Liver (tissue), 8 donors: ENCODE measurements at regions not wholly inside any gene's neighbourhood (a gene's known extent, or its start where the extent isn't known, plus 50 kb on each side); places are given as distances from the start of the nearest gene placed in this dataset.

Source experiments
- DNase-seq: peaks from one replicate; pipeline ENCODE4 v3.0.0-alpha.2; 2017; ENCODE audit warnings: low spot score
- H3K27ac ChIP-seq, 2 donors: one replicate each; pipeline ENCODE4 v1.7.0; 2013; ENCODE audit warnings: inconsistent platforms in 2 of 2, low read length in 2 of 2, control low read depth in 1 of 2, low read depth in 1 of 2, mild to moderate bottlenecking in 1 of 2
- H3K27me3 ChIP-seq, 4 donors: one replicate each; pipeline versions ENCODE4 v1.6.1 to v1.7.0; 2013; ENCODE audit warnings: low read length in 3 of 4, inconsistent platforms in 1 of 4, mild to moderate bottlenecking in 1 of 4, moderate library complexity in 1 of 4; ENCODE audit not compliant: control insufficient read depth in 4 of 4, insufficient read depth in 4 of 4
- H3K36me3 ChIP-seq, 4 donors: one replicate each; pipeline versions ENCODE4 v1.6.1 to v1.7.0; 2013; ENCODE audit warnings: low read length in 3 of 4, mild to moderate bottlenecking in 3 of 4, low read depth in 1 of 4, moderate library complexity in 1 of 4; ENCODE audit not compliant: control insufficient read depth in 4 of 4, insufficient read depth in 3 of 4
- H3K4me1 ChIP-seq, 4 donors: one replicate each; pipeline versions ENCODE4 v1.6.1 to v1.7.0; 2013; ENCODE audit warnings: low read length in 3 of 4, mild to moderate bottlenecking in 3 of 4, moderate library complexity in 1 of 4; ENCODE audit not compliant: control insufficient read depth in 4 of 4, insufficient read depth in 4 of 4
- H3K4me3 ChIP-seq, 3 donors: one replicate each; pipeline versions ENCODE4 v1.6.1 to v1.7.0; 2013; ENCODE audit warnings: low read length in 3 of 3, control low read depth in 1 of 3, low read depth in 1 of 3, mild to moderate bottlenecking in 1 of 3
- H3K9ac ChIP-seq, 2 donors: one replicate each; pipeline ENCODE4 v1.7.0; 2013; ENCODE audit warnings: low read length in 2 of 2, mild to moderate bottlenecking in 2 of 2, moderate library complexity in 2 of 2, control low read depth in 1 of 2, low read depth in 1 of 2
- H3K9me3 ChIP-seq, 4 donors: one replicate each; pipeline versions ENCODE4 v1.6.1 to v1.7.0; 2013; ENCODE audit warnings: low read length in 3 of 4; ENCODE audit not compliant: control insufficient read depth in 4 of 4
- EGR1 ChIP-seq, 2 donors: IDR thresholded peaks; 2 replicates each; pipeline ENCODE4 v1.6.1; 2016 to 2018; ENCODE audit warnings: antibody characterized with exemption in 2 of 2, low read depth in 2 of 2
- FOXA1 ChIP-seq: IDR thresholded peaks from 2 replicates; pipeline ENCODE4 v1.6.1; 2016; ENCODE audit warnings: antibody characterized with exemption
- FOXA2 ChIP-seq: IDR thresholded peaks from 2 replicates; pipeline ENCODE4 v1.6.1; 2016; ENCODE audit warnings: antibody characterized with exemption
- GABPA ChIP-seq, 2 donors: IDR thresholded peaks in 1 of 2; conservative IDR thresholded peaks in 1 of 2; 2 replicates each; pipeline ENCODE4 v1.6.1; 2016; ENCODE audit warnings: antibody characterized with exemption in 2 of 2, mild to moderate bottlenecking in 1 of 2, moderate library complexity in 1 of 2
- HNF4A ChIP-seq, 2 donors: conservative IDR thresholded peaks; 2 replicates each; pipeline ENCODE4 v1.6.1; 2016; ENCODE audit warnings: antibody characterized with exemption in 2 of 2, mild to moderate bottlenecking in 2 of 2
- NR2F2 ChIP-seq: IDR thresholded peaks from 2 replicates; pipeline ENCODE4 v1.6.1; 2016; ENCODE audit warnings: antibody characterized with exemption
- RAD21 ChIP-seq, 2 donors: IDR thresholded peaks; 2 replicates each; pipeline ENCODE4 v1.6.1; 2016; ENCODE audit warnings: antibody characterized with exemption in 2 of 2, mild to moderate bottlenecking in 2 of 2
- RXRA ChIP-seq, 2 donors: IDR thresholded peaks; 2 replicates each; pipeline ENCODE4 v1.6.1; 2017 to 2018; ENCODE audit warnings: antibody characterized with exemption in 2 of 2, mild to moderate bottlenecking in 1 of 2
- SP1 ChIP-seq: IDR thresholded peaks from 2 replicates; pipeline ENCODE4 v1.6.1; 2018; ENCODE audit warnings: antibody characterized with exemption, mild to moderate bottlenecking
- TAF1 ChIP-seq: conservative IDR thresholded peaks from 2 replicates; pipeline ENCODE4 v1.6.1; 2016; ENCODE audit warnings: antibody characterized with exemption, mild to moderate bottlenecking
- YY1 ChIP-seq: IDR thresholded peaks from 2 replicates; pipeline ENCODE4 v1.6.1; 2016; ENCODE audit warnings: antibody characterized with exemption, mild to moderate bottlenecking
- ZBTB33 ChIP-seq: IDR thresholded peaks from 2 replicates; pipeline ENCODE4 v1.6.1; 2016; ENCODE audit warnings: antibody characterized with exemption
- WGBS: extraction: QIAGEN DNeasy Blood & Tissue Kit; methylation state at CpG from one replicate; pipeline ENCODE4 v1.1.7; 2013; 5-methylcytosine and 5-hydroxymethylcytosine counted together
- TF ChIP-seq, protein P1 (sequence below): IDR thresholded peaks from 2 replicates; pipeline ENCODE4 v1.6.1; 2016; ENCODE audit warnings: antibody characterized with exemption, mild to moderate bottlenecking
- TF ChIP-seq, protein P2 (sequence below): IDR thresholded peaks from 2 replicates; pipeline ENCODE4 v1.6.1; 2016; ENCODE audit warnings: antibody characterized with exemption
- TF ChIP-seq, protein P3 (sequence below): IDR thresholded peaks from 2 replicates; pipeline ENCODE4 v1.6.1; 2016; ENCODE audit warnings: antibody characterized with exemption
- TF ChIP-seq, protein P4 (sequence below): fragments of 150-350 bp; IDR thresholded peaks from 2 replicates; pipeline ENCODE4 v1.5.1; 2017; ENCODE audit warnings: improper control_type of control experiment, low read depth, low read length; ENCODE audit not compliant: missing input control
- donor health status: healthy.
- donor health status: healthy.
- donor health status: healthy.
- donor health status: healthy.
- donor health status: healthy.

DNA sequence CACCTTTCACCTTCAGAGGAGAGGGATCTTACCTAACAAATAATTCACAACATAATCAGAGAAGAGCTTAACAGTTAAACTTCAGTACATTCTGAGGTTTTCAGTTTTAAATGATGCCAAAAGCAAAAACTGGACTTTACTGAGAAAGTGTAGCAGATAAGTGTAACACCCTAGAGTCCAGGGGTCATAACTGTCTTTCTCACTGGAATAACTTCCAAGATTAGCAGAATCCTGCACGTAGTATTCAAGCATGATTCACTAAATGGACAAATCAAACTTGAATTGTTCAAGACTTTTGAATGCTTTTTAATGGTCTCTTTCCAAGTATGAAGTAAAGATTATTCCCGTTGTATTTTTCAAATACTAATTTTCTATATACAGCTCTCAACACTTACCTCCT, 180.1 kb upstream of the NREP start:
- H3K4me1 ChIP-seq, result no peaks in the 10 kb centered on the region
- no peaks in the 10 kb centered on the region for H3K27me3 ChIP-seq
- H3K9ac ChIP-seq, result no peak overlapping the region
- H3K4me3 ChIP-seq, result no peak overlapping the region
- H3K27ac ChIP-seq, result no peak overlapping the region
- 91% methylated on average over 2 of the region's 2 CpGs for WGBS
- H3K9me3 ChIP-seq, result peaks cover 0 to 3% (median 0%) of the 10 kb centered on the region in 4 donors
- H3K36me3 ChIP-seq, result no peaks in the 10 kb centered on the region
- no peak for DNase-seq
- no peak for TF ChIP-seq HNF4A (conservative IDR thresholded peaks at IDR 0.05)

- no peak for DNase-seq
- TF ChIP-seq TAF1 (no peak), FOXA1 (no peak), HNF4A (conservative IDR thresholded peaks at IDR 0.05) (no peak)
- TF ChIP-seq, protein P1, sequence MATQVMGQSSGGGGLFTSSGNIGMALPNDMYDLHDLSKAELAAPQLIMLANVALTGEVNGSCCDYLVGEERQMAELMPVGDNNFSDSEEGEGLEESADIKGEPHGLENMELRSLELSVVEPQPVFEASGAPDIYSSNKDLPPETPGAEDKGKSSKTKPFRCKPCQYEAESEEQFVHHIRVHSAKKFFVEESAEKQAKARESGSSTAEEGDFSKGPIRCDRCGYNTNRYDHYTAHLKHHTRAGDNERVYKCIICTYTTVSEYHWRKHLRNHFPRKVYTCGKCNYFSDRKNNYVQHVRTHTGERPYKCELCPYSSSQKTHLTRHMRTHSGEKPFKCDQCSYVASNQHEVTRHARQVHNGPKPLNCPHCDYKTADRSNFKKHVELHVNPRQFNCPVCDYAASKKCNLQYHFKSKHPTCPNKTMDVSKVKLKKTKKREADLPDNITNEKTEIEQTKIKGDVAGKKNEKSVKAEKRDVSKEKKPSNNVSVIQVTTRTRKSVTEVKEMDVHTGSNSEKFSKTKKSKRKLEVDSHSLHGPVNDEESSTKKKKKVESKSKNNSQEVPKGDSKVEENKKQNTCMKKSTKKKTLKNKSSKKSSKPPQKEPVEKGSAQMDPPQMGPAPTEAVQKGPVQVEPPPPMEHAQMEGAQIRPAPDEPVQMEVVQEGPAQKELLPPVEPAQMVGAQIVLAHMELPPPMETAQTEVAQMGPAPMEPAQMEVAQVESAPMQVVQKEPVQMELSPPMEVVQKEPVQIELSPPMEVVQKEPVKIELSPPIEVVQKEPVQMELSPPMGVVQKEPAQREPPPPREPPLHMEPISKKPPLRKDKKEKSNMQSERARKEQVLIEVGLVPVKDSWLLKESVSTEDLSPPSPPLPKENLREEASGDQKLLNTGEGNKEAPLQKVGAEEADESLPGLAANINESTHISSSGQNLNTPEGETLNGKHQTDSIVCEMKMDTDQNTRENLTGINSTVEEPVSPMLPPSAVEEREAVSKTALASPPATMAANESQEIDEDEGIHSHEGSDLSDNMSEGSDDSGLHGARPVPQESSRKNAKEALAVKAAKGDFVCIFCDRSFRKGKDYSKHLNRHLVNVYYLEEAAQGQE, result no peak
- TF ChIP-seq, protein P2, sequence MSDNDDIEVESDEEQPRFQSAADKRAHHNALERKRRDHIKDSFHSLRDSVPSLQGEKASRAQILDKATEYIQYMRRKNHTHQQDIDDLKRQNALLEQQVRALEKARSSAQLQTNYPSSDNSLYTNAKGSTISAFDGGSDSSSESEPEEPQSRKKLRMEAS, result no peak
- H3K36me3 ChIP-seq, result no peaks in the 10 kb centered on the region
- no peak overlapping the region for H3K4me3 ChIP-seq
- no peaks in the 10 kb centered on the region for H3K4me1 ChIP-seq
- H3K27ac ChIP-seq, result no peak overlapping the region
- peaks cover 0 to 3% (median 0%) of the 10 kb centered on the region in 4 donors for H3K9me3 ChIP-seq
- H3K9ac ChIP-seq, result no peak overlapping the region
- H3K27me3 ChIP-seq, result no peaks in the 10 kb centered on the region
- WGBS, result 94% methylated on average over 3 of the region's 3 CpGs
Observed at GRCh38 chr5:111935835-111936234, 178.8 kb upstream of the NREP start.

- no peaks in the 10 kb centered on the region for H3K4me1 ChIP-seq
- no peak overlapping the region for H3K9ac ChIP-seq
- DNase-seq, result no peak
- H3K36me3 ChIP-seq, result no peaks in the 10 kb centered on the region
- H3K27ac ChIP-seq, result no peak overlapping the region
- peaks cover 0 to 3% (median 0%) of the 10 kb centered on the region in 4 donors for H3K9me3 ChIP-seq
- WGBS, result 91% methylated on average over 1 of the region's 1 CpG
- TF ChIP-seq, protein P2, result no peak
- TF ChIP-seq, protein P1, result no peak
- no peak for TF ChIP-seq FOXA1
- TF ChIP-seq HNF4A (conservative IDR thresholded peaks at IDR 0.05), result no peak
- no peak for TF ChIP-seq RXRA (IDR thresholded peaks at IDR 0.05)
- TF ChIP-seq RAD21 (IDR thresholded peaks at IDR 0.05), result no peak
- TF ChIP-seq NR2F2, result no peak
- TF ChIP-seq FOXA2, result no peak
- no peak for TF ChIP-seq GABPA (IDR thresholded peaks at IDR 0.05 in 1 of 2, conservative IDR thresholded peaks at IDR 0.05 in 1 of 2)
- TF ChIP-seq, protein P3, sequence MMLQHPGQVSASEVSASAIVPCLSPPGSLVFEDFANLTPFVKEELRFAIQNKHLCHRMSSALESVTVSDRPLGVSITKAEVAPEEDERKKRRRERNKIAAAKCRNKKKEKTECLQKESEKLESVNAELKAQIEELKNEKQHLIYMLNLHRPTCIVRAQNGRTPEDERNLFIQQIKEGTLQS, result no peak
- TF ChIP-seq YY1, result no peak
- TF ChIP-seq EGR1 (IDR thresholded peaks at IDR 0.05; ENCODE audit: low read depth in 2 of 2), result no peak
- TF ChIP-seq SP1, result no peak
- TF ChIP-seq, protein P4, sequence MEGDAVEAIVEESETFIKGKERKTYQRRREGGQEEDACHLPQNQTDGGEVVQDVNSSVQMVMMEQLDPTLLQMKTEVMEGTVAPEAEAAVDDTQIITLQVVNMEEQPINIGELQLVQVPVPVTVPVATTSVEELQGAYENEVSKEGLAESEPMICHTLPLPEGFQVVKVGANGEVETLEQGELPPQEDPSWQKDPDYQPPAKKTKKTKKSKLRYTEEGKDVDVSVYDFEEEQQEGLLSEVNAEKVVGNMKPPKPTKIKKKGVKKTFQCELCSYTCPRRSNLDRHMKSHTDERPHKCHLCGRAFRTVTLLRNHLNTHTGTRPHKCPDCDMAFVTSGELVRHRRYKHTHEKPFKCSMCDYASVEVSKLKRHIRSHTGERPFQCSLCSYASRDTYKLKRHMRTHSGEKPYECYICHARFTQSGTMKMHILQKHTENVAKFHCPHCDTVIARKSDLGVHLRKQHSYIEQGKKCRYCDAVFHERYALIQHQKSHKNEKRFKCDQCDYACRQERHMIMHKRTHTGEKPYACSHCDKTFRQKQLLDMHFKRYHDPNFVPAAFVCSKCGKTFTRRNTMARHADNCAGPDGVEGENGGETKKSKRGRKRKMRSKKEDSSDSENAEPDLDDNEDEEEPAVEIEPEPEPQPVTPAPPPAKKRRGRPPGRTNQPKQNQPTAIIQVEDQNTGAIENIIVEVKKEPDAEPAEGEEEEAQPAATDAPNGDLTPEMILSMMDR, result no peak
- TF ChIP-seq ZBTB33, result no peak
- no peak overlapping the region for H3K4me3 ChIP-seq
- H3K27me3 ChIP-seq, result no peaks in the 10 kb centered on the region
Observed at GRCh38 chr5:111935009-111935408, 178.0 kb upstream of the NREP start.
